GM18870 (cell line): ENCODE measurements at regions not wholly inside any gene's neighbourhood (a gene's known extent, or its start where the extent isn't known, plus 50 kb on each side); places are given as distances from the start of the nearest gene placed in this dataset.
"Not testable (repeated sequence)": the region's sequence is repeated elsewhere in the genome, so short reads cannot be mapped to it uniquely, and the experiment has no call there.

Source experiments
- ATAC-seq: cut with Tn5 transposase; IDR thresholded peaks from one replicate; pipeline ENCODE4 v1.9.1; 2021; ENCODE audit warnings: moderate library complexity; ENCODE audit not compliant: unreplicated experiment

- not testable (repeated sequence) for ATAC-seq
Measured at GRCh38 chr1:206359377-206359776, 110.9 kb upstream of the IKBKE start.

- not testable (repeated sequence) for ATAC-seq
Measured at GRCh38 chr1:206361978-206362543, 108.2 kb upstream of the IKBKE start.

- ATAC-seq = not testable (repeated sequence)
Measured at GRCh38 chr1:206362994-206363393, 107.3 kb upstream of the IKBKE start.

- not testable (repeated sequence) for ATAC-seq
Measured at GRCh38 chr1:206365271-206365670, 105.0 kb upstream of the IKBKE start.

GRCh38 chr1:206366131-206366530 is 104.1 kb upstream of the IKBKE start:
- not testable (repeated sequence) for ATAC-seq

GRCh38 chr1:206366772-206367171 is 103.5 kb upstream of the IKBKE start:
- ATAC-seq = not testable (repeated sequence)

- ATAC-seq = not testable (repeated sequence)
Measured at GRCh38 chr1:206367955-206368622, 102.2 kb upstream of the IKBKE start.

GRCh38 chr1:206374725-206375124 is 95.6 kb upstream of the IKBKE start:
- not testable (repeated sequence) for ATAC-seq

- not testable (repeated sequence) for ATAC-seq
Measured at GRCh38 chr1:206375552-206375951, 94.7 kb upstream of the IKBKE start.

- not testable (repeated sequence) for ATAC-seq
Measured at GRCh38 chr1:206378506-206378905, 91.8 kb upstream of the IKBKE start.

- ATAC-seq = not testable (repeated sequence)
Measured at GRCh38 chr1:206379245-206379644, 91.0 kb upstream of the IKBKE start.

- ATAC-seq = not testable (repeated sequence)
Measured at GRCh38 chr1:206380163-206380790, 90.0 kb upstream of the IKBKE start.

GRCh38 chr1:206380791-206381610 is 89.3 kb upstream of the IKBKE start:
- not testable (repeated sequence) for ATAC-seq

GRCh38 chr1:206384029-206384807 is 86.1 kb upstream of the IKBKE start:
- not testable (repeated sequence) for ATAC-seq

GRCh38 chr1:206384891-206385290 is 85.4 kb upstream of the IKBKE start:
- not testable (repeated sequence) for ATAC-seq

GRCh38 chr1:206387631-206388030 is 82.6 kb upstream of the IKBKE start:
- not testable (repeated sequence) for ATAC-seq

- not testable (repeated sequence) for ATAC-seq
Measured at GRCh38 chr1:206391903-206392302, 78.4 kb upstream of the IKBKE start.

GRCh38 chr1:206397501-206397900 is 72.8 kb upstream of the IKBKE start:
- ATAC-seq = not testable (repeated sequence)

GRCh38 chr1:206398261-206398660 is 72.0 kb upstream of the IKBKE start:
- ATAC-seq = not testable (repeated sequence)

- not testable (repeated sequence) for ATAC-seq
Measured at GRCh38 chr1:206403612-206404307, 66.5 kb upstream of the IKBKE start.
